Dermis microvascular lymphatic vessel endothelial cell (primary cell): ENCODE measurements at regions not wholly inside any gene's neighbourhood (a gene's known extent, or its start where the extent isn't known, plus 50 kb on each side); places are given as distances from the start of the nearest gene placed in this dataset.

Experiments
- DNase-seq, 2 donors: peaks; one replicate each; pipeline versions ENCODE4 v3.0.0 to v3.0.0-alpha.2; 2010; ENCODE audit warnings: low read depth in 2 of 2

DNA sequence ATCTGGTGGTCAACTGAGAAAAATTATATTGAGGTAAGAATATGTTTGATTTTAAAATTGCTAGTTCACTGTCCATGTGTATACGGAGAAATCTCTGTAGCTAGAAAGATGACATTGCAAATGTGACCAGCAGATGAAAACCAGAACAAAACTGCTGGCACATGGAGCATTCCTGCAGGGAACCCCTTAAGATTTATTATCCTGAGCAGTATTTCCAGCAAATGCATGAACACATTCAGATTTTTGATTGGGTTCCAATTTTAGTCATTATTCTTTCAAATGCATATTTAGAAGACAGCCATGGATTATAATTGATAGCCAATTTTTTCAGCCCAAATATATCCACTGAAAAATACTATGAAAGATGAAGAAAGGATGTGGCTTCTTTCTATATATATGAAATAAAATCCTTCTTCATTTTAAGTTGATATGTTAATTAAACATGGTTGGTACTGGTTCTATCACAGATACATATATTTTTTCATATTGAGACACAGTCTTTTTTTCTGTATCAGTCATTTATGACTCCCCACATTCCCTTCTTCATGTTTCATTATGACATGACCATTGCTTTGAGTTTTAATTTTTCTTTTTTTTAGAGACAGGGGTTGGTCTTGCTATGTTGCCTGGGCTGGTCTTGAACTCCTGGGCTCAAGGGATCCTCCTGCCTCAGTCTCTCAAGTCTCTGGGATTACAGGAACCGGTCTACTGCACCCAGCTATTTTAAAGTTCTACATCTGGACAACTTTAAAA lies 376.5 kb downstream of the KLF12 start:
- DNase-seq = no peak

DNA sequence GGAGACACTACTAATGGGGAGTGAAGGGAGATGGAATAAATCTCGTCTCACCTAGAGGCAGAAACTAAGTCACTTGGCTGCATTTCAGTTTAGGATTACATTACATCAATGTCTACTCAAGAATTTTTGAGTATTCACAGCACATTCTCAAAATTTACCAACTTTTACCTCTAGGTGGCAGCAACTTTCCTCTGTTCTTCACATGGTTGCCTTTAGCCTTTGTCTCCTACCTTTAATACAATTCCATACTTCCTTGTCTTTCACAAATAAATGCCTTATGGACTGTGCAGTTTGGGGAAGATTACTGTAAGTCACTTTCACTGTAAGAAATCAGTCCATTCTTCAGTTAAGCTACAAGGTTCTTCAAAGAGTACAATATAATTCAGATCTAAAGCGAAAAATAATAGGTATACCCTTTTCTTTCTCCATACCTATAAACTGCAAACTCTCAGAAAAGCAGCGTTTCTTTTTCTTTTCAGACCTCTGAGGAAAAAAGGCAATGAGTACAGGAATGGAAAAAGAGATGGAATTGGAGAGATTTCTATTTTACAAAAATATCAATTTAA lies 379.4 kb downstream of the KLF12 start:
- DNase-seq = peak; percentile 50 to 61

DNA sequence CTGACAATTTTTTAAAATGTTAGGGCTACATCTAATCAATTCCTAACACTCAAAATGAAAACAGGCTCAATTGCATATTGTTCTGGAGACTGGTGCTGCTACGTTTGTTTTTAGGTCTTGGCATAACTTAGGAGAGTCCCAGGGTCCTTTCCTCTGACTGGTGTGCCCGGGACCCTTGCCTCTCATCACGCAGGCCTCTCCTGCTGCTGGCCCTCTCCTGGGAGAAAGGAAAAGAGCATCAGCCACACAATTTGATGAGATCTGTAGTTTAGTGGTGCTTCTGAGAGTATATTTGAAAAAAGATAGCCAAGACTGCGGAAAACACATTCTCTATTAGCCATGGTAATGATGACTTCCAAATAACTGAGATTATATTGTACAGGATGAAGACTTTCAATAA lies 380.0 kb downstream of the KLF12 start:
- DNase-seq = no peak

DNA sequence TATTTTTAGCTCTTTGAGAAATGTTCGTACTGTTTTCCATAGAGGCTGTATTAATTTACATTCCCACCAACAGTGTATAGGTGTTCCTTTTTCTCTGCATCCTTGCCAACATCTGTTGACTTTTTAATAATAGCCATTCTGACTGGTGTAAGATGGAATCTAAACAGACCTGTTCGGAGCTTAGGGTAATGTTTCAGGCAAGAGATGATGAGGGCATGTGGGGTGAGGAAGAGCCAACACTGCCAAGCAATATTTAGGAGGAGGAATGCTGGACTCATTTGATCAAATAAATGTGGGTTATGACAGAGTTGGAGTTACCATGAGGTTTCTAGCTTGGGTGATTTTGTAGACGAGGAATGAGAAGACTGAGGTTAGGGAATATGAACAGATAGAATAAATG lies 382.9 kb downstream of the KLF12 start:
- DNase-seq = no peak

DNA sequence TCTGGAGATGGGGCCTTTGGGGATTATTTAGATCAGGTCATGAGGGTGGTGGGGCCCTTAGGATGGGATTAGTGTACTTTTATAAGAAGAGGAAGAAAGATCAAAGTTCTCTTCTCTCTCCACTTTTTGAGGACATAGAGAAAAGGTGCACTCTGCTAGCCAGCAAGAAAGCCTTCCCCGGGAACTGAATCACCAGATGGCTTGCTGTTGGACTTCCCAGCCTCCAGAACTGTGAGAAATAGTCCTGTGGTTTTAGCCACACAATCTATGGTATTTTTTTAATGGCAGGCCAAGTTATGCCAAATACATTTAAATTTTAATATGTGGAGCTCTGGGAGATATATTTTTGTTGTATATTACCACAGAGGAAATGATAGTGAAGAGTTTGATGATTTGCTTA lies 385.8 kb downstream of the KLF12 start:
- DNase-seq = no peak

DNA sequence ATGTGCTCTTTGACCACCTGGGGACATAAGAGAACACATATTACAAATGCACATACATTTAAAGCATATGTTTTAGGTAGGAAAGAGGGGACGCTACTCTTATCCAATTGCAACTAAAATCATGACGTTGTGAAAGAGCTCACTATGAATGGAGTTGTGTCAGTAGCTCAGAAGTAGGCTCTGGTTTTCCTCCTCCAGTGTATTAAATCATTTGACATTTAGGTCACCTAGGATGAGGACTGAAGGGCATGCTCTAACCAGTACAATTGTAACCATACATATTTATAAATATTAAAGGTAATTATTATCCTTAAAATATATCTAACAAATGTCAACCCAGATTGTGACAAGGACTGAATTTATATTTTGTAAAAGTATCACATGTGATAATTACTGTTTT lies 389.0 kb downstream of the KLF12 start:
- no peak for DNase-seq

DNA sequence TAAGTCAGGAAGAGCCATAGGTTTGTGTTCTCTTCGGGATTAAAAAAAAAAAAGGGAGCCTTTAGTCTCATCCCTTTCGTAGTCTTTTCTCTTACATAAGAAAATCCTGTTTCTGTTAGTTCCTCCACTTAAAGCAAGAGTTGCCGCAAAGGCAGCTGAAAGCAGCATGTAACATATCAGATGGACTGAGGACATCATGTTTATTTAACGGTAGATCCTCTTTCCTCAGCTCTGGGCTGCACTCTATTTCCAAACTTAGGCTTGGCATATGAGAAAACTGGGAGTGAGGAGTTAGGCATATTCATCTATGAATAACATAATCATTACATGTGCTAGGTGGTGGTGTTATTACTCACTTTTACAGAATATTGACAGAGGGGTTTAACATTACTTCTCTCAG lies 391.2 kb downstream of the KLF12 start:
- DNase-seq = no peak

DNA sequence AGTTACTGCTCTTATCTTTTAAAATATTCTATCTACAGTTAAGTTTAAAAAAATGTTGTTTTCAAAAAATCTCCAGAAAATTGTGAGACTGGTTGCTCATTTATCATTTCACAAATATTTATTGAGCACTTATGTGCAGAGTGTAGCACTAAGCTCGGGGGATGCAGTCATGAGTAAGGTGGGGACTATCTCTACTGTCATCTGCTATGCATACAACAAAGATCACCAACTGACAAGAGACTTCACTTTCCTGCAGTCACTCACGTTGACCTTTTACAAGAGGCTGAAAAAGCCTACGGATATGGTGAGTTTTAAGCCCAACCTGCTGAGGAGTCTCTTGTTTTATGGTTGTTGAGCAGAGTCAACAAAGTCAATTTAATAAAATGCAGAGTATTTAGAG lies 392.5 kb downstream of the KLF12 start:
- no peak for DNase-seq

DNA sequence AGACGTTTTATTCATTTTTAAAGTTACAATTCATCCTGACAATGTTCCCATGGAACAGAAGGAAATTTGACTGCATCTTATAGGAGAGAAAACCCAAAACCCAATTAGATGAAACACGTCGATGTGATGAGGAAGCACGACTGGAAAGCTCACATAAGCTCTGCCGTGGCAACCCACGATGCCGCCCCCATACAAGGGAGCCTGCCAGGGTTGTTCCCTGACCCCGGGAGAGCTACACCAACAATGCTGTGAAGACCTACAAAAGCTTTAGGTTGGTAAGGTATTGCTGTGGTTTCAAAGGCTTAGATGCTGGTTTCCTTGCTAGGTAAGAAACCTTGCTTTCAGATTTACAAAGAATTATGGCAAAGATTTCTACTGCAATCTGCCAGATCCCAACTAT lies 393.1 kb downstream of the KLF12 start:
- no peak for DNase-seq

DNA sequence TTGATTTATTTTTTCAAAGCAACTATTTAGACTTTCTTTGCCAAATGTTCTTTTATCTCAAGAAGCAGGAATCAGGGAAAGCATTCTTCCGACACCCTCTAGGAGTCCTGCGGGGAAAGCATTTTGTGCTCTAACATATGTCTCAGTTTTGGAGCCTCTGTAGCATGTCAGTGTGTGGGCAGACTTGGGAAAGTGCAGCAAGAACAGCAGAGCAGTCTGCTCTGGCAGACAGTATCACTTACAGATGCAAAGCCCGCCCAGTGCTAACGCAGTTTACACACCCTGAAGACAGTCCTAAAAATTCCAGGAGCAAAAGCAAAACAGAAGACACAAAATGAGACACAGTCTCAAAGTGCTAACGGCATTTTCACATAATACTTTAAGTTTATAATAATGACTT lies 393.5 kb downstream of the KLF12 start:
- DNase-seq = no peak

DNA sequence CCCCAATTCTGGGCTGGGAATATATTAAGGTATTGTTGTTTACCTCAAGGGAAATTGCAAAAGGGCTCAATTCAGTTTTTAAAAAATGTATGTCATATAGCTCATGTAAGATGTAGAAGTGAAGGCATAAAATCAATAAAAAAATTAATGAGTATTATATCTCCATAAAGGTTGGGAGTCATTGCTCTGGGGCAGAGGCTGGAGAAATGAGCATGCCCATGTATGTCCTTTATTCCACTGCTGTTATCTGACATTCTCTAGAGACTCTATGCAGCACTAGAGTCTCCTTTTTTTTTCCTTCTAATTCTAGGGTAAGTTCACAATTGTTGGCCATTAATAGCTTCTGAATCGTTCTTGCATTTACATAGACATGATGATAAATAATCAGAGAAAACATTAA lies 394.8 kb downstream of the KLF12 start:
- DNase-seq = no peak

DNA sequence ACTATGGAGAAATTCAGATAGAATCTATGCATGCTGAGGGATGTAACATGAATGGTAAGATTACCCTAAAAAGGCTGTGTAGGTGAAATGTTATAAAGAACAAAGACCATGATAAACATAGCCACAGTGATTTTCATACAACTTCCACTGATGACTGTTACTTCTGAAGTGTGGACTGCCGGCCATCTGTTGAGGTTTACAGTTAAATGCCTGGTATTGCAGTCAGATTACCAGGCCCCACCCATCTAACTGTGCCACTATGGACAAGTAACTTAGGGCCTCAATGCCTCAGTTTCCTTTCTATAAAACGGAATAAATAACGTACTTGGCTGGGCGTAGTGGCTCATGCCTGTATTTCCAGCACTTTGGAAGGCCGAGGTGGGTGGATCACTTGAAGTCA lies 395.6 kb downstream of the KLF12 start:
- no peak for DNase-seq

DNA sequence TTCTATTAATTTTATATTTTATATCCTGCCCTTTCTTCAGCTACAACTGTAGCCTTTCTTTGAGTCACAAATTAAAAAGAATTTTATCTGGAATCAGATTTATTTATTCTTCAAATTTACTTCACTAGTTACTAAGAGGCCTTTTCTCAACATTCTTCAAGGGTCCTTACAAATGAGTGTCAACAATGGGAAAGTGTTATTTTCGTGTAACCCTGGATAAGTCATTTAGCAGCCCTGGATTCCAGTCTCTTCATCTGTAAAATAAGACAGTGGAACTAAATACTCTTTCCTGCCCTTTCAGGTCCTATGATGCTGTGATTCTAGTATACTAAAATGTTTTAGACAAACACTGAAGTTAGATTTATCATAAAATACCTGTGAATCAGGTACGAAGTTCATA lies 397.0 kb downstream of the KLF12 start:
- no peak for DNase-seq

DNA sequence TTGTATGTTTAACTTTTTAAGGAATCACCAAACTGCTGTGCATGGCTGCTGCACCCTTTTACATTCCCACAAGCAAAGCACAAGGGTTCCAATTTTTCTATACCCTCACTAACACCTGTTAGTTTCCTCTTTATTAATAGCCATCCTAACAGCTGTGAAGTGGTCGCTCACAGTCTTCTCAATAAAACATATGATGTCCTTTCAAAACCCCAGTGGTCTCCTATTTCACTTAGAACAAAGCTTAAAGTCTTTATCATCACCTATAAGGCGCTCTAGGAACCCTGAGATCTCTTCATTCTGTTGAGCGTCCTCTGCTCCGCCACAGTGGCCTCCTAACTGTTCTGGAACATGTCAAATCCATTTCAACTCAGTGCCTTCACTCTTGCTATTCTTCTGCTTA lies 400.5 kb downstream of the KLF12 start:
- no peak for DNase-seq

DNA sequence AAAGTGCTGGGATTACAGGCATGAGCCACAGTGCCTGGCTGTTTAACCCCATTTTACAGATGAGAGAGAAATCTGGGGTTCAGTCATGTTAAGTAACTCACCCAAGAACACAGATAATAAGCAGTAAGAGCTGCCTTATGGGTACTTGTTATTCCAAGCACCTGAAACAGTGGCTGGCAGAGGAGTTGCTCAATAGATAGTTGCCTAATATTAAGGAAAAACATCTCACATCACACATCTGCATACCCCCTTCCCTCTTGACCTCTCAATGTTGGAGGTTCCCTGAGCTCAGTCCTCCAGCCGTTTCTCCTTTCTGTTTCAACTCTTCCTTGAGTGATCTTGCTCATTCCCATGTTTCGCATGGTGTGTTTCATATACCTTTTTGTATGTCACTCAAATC lies 401.9 kb downstream of the KLF12 start:
- no peak for DNase-seq

DNA sequence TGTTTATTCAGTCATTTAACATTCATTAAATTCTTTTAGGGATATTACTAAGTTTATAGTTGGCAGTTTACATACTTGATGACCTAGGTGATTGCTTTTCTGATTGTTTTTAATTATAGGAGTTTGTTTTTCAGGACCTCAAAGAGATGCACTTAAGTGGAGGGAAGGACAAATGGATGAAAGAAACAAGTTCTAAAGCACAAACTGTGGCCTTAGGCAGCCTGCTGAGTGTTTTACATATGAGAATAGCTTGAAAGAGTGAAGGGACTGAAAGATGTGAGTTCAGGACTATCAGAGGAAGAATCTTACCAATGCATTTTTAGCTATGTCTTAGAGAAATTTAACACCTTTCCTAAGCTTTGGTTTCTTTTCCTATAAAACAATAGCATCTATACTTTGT lies 402.6 kb downstream of the KLF12 start:
- no peak for DNase-seq

DNA sequence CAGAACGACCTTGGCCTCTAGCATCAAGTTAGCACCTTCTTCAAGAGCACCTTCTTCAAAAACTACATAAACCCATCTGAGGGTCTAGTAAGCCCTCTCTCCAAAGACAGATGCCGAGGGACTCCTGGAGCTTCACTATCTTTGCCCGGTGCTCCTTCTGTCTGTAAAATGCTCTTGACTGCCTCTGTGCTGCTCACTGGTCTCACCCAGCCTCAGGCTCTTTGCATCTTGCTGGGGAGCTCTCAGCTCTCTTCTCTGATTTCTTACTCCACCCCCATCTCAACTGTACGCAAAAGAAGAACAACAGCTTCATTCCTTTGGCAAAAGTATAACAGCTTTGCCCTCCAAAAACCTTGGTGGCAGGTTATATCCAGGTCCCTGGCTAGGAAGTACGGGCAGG lies 404.2 kb downstream of the KLF12 start:
- DNase-seq = no peak

DNA sequence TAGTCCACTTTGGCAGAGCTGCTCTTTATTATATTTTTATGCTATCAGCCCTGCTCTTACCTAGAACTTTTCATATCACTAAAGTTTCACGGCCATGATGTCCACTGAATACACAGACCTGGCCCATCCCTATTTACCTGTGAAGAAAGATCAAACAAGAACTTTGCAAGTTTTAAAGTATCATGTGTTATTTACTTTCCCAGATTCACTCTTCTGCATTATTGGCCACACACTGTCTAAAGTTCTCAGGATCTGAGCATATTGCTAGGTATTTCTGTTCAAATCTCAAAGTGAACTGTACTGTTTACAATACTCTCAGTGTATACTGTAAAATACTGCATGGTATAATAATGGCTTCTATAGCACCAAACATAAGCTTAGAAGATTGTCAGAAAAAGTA lies 405.2 kb downstream of the KLF12 start:
- no peak for DNase-seq

DNA sequence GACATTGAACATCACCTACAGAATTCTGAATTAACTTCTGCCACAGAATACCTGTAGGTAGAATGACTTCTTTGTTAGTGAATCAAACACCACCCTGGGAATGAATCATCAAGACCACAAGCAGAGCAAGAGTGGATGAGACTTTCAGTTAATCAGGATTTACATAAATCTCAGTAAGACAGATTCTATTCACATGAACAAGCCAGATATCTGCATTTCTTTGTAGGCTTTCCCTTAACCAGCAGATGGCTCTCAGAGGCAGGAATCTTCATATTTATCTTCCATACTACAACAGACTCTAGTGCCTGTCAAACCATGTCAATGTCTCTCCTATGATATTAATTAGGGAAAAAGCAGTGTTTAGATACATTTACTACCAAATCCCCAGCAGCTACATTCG lies 412.1 kb downstream of the KLF12 start:
- peak in 1 of 2 donors; percentile 10 for DNase-seq

DNA sequence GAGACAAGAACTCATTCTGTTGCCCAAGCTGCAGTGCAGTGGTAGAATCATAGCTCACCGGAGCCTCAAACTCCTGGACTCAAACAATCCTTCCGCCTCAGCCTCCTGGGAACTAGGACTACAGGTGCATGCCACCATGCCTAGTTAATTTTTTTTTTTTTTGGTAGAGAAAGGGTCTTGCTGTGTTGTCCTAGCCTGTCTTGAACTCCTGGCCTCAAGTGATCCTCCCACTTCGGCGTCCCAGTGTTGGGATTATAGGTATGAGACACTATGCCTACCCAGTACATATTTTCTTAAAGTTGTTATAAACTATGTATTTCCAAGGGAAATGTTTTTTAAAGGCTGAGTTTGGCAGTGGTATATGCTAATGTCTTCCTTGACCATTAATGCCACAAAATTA lies 412.6 kb downstream of the KLF12 start:
- DNase-seq = no peak

DNA sequence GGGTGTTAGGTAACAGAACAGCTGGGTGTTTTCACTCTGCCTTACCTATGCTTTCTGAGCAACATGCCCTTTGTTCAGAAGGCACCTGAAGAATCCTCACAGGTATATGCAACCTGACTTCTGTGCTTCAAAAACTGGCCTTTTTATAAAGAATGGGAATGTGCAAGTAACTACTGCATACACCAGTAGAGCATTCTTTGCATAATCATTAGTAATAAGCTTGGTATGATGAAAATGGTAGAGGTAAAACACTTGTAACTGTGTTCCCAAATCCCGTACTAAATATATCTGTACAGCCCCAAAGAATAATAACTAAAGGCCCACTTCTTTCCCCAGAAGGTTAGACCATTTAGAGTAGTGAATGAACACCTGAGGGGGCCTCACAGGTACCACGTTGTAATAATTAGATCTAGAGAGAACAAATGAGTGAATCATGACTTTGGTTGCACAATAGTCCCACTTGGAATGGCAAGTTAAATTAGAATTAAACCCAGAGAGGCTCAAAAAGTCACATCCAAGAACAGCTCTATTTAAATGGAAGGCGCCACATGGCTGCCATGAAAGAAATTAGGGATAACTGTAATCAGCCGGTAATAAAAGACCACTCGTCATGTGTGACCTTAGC lies 413.9 kb downstream of the KLF12 start:
- no peak for DNase-seq

DNA sequence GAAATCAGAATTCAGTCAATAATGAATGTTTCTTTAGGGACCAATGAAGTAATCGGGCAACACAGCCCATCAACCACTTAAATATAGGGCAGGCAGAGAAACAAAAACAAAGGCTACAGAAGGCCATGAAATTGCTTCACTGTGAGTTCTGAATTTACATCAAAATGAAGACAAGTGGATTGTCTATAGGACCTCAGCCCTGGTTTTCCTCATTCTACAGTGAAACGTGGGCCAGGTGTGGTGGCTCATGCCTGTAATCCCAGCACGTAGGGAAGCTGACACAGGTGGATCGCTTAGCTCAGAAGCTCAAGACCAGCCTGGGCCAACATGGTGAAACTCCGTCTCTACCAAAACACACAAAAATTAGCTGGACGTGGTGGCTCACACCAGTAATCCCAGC lies 416.0 kb downstream of the KLF12 start:
- no peak for DNase-seq

DNA sequence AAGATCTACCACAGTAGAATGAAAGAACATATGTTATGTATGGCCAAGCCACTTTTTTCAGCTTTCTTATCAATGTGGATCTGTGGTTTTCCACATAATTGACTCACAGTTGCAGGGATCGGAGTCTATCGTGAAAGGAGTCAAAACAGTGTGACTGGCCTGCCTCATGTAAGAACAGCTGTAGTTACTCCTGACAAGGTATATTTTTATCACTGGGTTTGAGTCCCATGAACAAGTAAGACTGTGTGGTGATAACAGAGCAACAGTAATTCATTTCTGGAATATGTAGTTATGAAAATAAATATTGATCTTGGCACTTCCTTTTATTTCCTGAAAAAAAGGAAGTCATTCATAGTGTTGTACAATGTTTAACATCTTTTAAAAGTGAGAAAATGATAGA lies 416.6 kb downstream of the KLF12 start:
- peak; percentile 11 to 79 for DNase-seq
